Amygdala (tissue), 56 donors: ENCODE measurements at regions not wholly inside any gene's neighbourhood (a gene's known extent, or its start where the extent isn't known, plus 50 kb on each side); places are given as distances from the start of the nearest gene placed in this dataset.
"Not testable (repeated sequence)": the region's sequence is repeated elsewhere in the genome, so short reads cannot be mapped to it uniquely, and the experiment has no call there.

Experiments
- DNase-seq, 56 donors: peaks; one replicate each; lab custom pipeline; 2025; lab: John Stamatoyannopoulos, UW

DNA sequence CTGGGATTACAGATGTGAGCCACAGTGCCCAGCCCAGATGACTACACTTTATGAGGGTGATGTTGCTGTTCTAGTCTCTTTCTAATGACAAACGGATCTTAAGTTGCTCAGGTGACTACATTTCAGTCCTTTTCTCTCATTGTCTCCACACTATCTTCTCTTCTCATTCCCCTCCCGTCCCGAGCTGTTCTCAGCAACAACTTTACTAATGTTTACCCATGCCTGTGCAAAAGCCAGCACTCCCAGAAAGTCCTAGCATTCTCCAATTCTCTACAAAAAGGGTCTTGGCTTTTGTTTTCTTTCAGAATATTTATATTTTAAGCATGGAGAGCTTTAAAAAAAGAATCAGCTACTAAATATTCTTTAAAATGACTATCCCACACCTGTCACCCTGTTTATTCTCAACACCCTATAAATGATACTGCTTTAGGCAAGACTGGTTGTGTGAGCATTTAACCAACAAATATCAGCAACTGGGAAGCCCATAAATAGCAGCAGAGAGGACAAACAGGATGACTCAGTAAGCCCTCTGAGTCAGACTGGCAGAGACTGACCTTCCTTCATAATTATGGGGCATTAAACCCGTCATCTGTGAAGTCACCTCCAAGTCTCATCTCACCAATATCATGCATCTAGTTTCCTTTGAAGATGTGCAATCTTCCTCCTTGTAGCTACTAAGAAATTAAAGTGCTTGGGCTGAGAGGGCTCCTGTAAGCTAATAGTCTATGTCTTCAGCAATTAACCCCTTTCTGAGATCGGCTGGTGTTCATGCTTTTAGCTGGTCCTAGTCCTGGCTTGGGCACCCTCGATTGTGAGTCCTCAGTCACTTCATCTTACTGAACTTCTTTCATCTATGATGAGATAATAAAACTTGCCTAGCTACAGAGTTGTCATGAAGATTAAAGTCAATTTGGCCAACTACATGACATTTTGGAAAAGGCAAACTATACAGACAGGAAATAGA lies 72.6 kb upstream of the KIF2A start:
- DNase-seq = not testable (repeated sequence)

DNA sequence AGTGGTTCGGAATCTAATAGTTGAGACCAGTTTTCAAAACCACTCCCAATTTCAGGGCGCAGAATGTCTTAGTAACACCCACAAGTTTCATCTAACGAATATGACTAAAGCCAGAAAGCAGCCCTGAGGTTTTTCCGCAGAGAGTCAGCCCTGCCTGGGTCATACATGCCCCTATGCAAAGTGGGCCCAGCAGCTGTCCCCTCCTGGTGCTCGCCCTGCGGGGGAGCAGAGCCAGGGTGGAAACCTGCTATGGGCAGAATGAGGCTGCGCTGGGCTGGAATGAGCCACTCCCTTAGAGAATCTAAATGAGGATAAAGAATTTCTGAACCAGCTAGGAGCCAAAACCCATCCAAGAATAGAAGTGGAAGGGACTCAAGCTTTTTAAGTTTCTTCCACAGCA lies 69.4 kb upstream of the KIF2A start:
- DNase-seq = peak in 9 of 56 donors; percentile 2 to 36 (median 6)

DNA sequence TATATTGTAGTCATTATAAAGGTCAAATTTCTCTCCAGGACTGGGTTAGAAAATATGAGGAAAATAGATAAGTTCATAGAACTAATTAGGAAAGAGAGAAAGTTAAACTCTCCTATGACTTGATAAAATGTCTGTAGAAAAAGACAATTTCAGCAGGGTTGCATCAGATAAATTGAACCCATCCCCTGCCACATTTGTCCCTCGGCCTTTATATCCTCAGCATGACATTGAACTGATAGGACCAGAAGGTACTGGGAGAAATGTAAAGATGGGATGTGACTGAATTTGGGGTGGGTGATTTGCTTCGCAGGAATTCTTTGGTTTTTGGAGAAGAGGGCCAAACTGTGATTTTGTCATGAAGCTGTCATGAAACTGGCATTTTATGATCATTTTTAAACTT lies 68.1 kb upstream of the KIF2A start:
- not testable (repeated sequence) for DNase-seq

DNA sequence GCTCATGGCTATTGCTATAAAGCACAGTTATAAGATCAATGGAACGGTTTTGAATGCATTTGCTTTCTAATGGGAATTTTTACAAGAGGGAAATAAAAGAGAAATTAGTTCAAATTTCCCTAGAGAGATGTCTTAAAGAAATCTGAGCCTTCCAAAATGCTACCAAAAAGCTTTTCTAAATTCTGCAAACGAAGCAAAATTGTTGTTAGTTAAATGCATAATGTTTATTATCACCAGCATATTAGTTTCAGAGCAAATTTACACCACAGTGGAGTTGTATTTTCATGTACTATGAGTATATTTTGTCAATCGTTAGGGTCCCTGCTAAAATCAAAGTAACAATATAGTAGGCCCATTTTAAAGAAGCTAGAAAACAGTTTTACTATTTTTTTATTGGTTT lies 67.4 kb upstream of the KIF2A start:
- not testable (repeated sequence) for DNase-seq

DNA sequence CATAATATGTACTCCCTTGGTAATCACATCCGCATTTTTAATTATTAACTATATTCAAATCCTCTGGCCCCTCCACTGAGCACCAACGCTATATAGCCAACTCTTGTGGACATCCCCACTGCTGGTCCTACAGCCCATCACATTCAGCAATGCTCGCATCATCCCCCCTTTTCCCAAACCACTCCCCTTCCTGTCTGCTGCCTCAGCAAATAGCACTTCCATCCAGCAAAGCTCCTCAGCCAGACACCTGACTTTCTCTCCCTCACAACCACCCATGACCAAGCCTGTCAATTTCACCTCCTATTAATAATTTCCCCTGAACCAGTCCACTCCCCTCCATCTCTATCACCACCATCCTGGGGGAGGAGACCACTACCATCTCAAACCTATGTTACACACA lies 65.5 kb upstream of the KIF2A start:
- DNase-seq = not testable (repeated sequence)

DNA sequence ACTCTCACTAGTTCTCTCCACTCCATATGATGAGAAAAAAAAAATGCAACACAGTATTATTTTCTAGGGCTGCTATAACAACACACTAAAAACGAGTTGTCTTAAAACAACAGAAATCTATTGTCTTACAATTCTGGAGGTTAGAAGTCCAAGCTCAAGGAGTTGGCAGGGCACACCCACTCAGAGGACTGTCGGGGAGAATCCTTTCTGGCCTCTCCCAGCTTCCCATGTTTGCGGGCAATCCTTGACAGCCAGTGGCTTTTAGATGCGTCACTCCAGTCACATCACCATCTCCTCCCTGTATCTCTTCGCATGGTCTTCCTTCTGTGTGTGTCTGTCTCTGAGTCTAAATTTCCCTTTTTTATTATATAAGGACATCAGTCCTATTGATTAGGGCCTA lies 64.0 kb upstream of the KIF2A start:
- not testable (repeated sequence) for DNase-seq

DNA sequence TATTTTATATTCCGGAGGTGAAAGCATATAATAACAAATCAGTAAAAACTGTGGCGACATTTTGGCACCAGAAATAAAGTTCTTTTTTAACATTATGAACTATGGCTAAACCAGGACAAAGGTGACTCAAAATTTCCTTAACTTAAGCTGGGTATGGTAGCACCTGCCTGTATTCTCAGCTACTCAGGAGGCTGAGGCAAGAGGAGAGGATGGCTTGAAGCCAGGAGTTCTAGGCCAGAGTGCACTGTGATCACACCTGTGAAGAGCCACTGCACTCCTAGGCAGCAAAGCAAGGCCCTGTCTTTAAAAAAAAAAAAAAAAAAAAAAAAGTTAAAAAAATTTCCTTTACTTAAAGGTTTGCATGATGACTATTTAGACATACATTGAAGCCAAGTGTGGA lies 63.0 kb upstream of the KIF2A start:
- DNase-seq = not testable (repeated sequence)

DNA sequence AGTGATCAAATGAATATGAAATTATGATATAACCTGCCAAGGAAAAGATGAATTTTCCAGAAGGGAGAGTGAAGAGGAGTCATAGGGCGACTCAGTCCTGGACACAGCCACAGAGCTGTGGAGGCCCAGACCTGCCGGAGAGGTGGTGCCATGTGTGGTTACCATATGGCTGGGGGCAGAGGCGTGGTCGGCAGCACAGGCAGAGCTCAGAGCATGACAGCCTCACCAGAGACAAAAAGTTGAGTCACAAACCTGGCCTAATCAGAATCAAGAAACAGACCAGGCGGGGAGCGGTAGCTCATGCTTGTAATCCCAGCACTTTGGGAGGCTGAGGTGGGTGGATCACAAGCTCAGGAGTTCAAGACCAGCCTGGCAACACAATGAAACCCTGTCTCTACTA lies 57.8 kb upstream of the KIF2A start:
- not testable (repeated sequence) for DNase-seq

DNA sequence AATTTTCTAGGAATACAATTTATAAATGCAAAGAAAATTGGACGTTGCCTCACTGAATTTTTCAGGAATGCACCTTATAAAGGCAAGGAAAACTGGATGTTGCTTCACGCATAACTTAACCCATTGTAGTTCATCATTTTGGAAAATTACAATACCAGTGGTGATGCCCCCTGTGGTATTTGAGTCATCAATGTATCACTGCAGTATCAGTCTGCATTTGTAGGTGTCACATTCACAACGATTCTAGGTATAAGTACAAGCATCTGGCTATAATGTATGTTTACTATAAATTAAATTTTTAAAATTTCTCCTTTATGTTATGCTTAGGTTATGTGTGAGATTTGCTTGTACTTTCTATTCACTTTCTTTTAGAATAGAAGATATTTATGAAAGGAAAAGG lies 55.9 kb upstream of the KIF2A start:
- not testable (repeated sequence) for DNase-seq

DNA sequence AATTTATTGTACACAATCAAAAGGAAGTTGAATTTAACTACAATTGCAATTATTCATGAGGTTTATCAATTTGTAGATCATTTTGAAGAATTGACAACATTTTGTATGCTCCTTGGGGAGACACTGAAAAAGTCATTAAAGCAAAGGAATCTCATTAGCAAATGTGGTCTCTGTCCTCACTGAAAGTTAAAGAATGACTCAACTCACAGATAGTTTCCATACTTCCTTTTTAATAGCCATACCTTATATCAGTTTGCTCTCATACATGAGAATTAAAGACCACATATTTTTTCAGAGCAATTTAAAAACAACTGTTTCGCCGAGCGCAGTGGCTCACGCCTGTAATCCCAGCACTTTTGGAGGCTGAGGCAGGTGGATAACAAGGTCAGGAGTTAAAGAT lies 55.1 kb upstream of the KIF2A start:
- DNase-seq = not testable (repeated sequence)

DNA sequence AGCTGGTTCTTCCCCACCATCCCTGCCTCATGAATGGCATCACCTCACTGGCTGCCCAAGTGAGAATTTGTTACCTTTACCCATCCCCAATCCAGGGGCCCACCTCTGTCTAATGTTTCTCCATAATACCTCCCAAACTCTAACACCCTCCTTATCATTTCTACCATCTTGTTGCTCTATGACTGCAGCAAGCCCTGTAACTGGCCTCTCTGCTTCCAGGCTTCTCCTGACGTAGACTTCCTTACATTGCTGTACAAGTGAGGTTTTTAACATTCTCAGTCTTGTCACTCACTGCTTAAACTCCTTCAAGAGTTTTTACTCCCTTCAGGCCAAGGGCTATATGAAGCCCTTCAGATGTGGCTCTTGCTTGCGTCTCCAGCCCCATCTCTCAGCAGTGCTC lies 53.5 kb upstream of the KIF2A start:
- DNase-seq = not testable (repeated sequence)

DNA sequence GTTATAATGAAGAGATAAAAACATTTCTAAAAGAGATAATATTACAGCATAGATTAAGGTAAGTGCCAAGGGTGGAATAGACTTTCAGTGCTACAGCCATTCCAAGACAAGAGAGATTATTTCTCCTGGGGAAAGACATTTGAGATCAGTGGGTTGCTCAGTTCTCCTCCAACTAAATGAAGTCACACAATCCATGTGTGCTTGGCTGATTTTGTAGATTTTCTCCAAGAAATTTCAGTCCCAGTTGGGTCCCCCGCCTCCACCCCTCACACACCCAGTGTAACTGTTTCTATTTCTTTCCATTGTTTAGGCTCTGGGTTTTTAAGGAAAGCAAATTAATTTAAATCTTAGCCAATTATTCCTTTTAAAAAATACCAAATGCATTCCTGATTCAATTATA lies 50.5 kb upstream of the KIF2A start:
- DNase-seq = not testable (repeated sequence)

DNA sequence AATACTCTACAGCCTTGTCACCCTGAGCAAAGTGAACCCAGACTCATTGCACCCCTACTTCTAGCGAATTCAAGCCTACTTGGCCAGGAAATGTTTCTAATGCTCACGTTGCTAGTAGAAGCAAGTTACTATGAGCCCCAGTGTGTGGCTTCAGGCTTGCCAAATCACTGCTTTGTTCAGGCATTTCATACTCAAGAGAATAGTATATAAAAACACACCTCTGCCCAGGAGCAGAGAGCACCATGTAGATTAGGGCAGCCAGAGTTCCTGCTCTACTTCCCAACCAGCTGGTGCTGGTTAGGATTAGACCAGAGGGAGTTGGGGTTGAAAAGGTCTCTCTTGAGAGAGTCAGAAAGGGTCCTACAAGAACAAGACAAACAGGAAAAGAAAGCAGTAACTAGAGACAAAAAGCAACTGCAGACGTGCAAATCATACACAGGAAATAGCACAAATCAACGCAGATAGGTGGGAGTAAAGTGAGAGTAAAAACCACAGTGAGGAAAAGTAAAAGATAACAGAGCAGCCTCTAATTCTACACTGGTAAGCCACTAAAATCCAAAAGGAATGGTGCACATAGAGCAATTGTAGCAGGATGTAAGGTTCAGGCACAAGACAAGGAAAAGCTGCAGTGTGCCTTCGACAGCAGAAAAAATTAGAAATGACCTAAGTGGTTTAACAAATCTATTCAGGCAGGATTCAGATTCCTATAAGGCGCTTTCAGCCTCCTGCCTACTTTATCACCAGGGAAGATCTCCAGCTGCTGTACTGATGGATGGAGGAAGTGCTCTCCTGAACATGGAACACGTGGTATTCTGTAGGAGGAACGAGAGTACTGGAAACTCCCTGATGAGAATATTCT lies 49.6 kb upstream of the KIF2A start:
- DNase-seq = peak in 2 of 56 donors; percentile 1 to 2
